Liver (tissue), 8 donors: ENCODE measurements at regions not wholly inside any gene's neighbourhood (a gene's known extent, or its start where the extent isn't known, plus 50 kb on each side); places are given as distances from the start of the nearest gene placed in this dataset.

ENCODE experiments used
- DNase-seq: peaks from one replicate; pipeline ENCODE4 v3.0.0-alpha.2; 2017; ENCODE audit warnings: low spot score
- H3K27ac ChIP-seq, 2 donors: one replicate each; pipeline ENCODE4 v1.7.0; 2013; ENCODE audit warnings: inconsistent platforms in 2 of 2, low read length in 2 of 2, control low read depth in 1 of 2, low read depth in 1 of 2, mild to moderate bottlenecking in 1 of 2
- H3K27me3 ChIP-seq, 4 donors: one replicate each; pipeline versions ENCODE4 v1.6.1 to v1.7.0; 2013; ENCODE audit warnings: low read length in 3 of 4, inconsistent platforms in 1 of 4, mild to moderate bottlenecking in 1 of 4, moderate library complexity in 1 of 4; ENCODE audit not compliant: control insufficient read depth in 4 of 4, insufficient read depth in 4 of 4
- H3K36me3 ChIP-seq, 4 donors: one replicate each; pipeline versions ENCODE4 v1.6.1 to v1.7.0; 2013; ENCODE audit warnings: low read length in 3 of 4, mild to moderate bottlenecking in 3 of 4, low read depth in 1 of 4, moderate library complexity in 1 of 4; ENCODE audit not compliant: control insufficient read depth in 4 of 4, insufficient read depth in 3 of 4
- H3K4me1 ChIP-seq, 4 donors: one replicate each; pipeline versions ENCODE4 v1.6.1 to v1.7.0; 2013; ENCODE audit warnings: low read length in 3 of 4, mild to moderate bottlenecking in 3 of 4, moderate library complexity in 1 of 4; ENCODE audit not compliant: control insufficient read depth in 4 of 4, insufficient read depth in 4 of 4
- H3K4me3 ChIP-seq, 3 donors: one replicate each; pipeline versions ENCODE4 v1.6.1 to v1.7.0; 2013; ENCODE audit warnings: low read length in 3 of 3, control low read depth in 1 of 3, low read depth in 1 of 3, mild to moderate bottlenecking in 1 of 3
- H3K9ac ChIP-seq, 2 donors: one replicate each; pipeline ENCODE4 v1.7.0; 2013; ENCODE audit warnings: low read length in 2 of 2, mild to moderate bottlenecking in 2 of 2, moderate library complexity in 2 of 2, control low read depth in 1 of 2, low read depth in 1 of 2
- H3K9me3 ChIP-seq, 4 donors: one replicate each; pipeline versions ENCODE4 v1.6.1 to v1.7.0; 2013; ENCODE audit warnings: low read length in 3 of 4; ENCODE audit not compliant: control insufficient read depth in 4 of 4
- EGR1 ChIP-seq, 2 donors: IDR thresholded peaks; 2 replicates each; pipeline ENCODE4 v1.6.1; 2016 to 2018; ENCODE audit warnings: antibody characterized with exemption in 2 of 2, low read depth in 2 of 2
- FOXA1 ChIP-seq: IDR thresholded peaks from 2 replicates; pipeline ENCODE4 v1.6.1; 2016; ENCODE audit warnings: antibody characterized with exemption
- GABPA ChIP-seq, 2 donors: IDR thresholded peaks in 1 of 2; conservative IDR thresholded peaks in 1 of 2; 2 replicates each; pipeline ENCODE4 v1.6.1; 2016; ENCODE audit warnings: antibody characterized with exemption in 2 of 2, mild to moderate bottlenecking in 1 of 2, moderate library complexity in 1 of 2
- HNF4A ChIP-seq, 2 donors: conservative IDR thresholded peaks; 2 replicates each; pipeline ENCODE4 v1.6.1; 2016; ENCODE audit warnings: antibody characterized with exemption in 2 of 2, mild to moderate bottlenecking in 2 of 2
- HNF4G ChIP-seq: IDR thresholded peaks from 2 replicates; pipeline ENCODE4 v1.6.1; 2016; ENCODE audit warnings: antibody characterized with exemption
- JUND ChIP-seq, 2 donors: IDR thresholded peaks; 2 replicates each; pipeline ENCODE4 v1.6.1; 2016; ENCODE audit warnings: antibody characterized with exemption in 2 of 2
- NR2F2 ChIP-seq: IDR thresholded peaks from 2 replicates; pipeline ENCODE4 v1.6.1; 2016; ENCODE audit warnings: antibody characterized with exemption
- RAD21 ChIP-seq, 2 donors: IDR thresholded peaks; 2 replicates each; pipeline ENCODE4 v1.6.1; 2016; ENCODE audit warnings: antibody characterized with exemption in 2 of 2, mild to moderate bottlenecking in 2 of 2
- RXRA ChIP-seq, 2 donors: IDR thresholded peaks; 2 replicates each; pipeline ENCODE4 v1.6.1; 2017 to 2018; ENCODE audit warnings: antibody characterized with exemption in 2 of 2, mild to moderate bottlenecking in 1 of 2
- SP1 ChIP-seq: IDR thresholded peaks from 2 replicates; pipeline ENCODE4 v1.6.1; 2018; ENCODE audit warnings: antibody characterized with exemption, mild to moderate bottlenecking
- TAF1 ChIP-seq: conservative IDR thresholded peaks from 2 replicates; pipeline ENCODE4 v1.6.1; 2016; ENCODE audit warnings: antibody characterized with exemption, mild to moderate bottlenecking
- YY1 ChIP-seq: IDR thresholded peaks from 2 replicates; pipeline ENCODE4 v1.6.1; 2016; ENCODE audit warnings: antibody characterized with exemption, mild to moderate bottlenecking
- WGBS: extraction: QIAGEN DNeasy Blood & Tissue Kit; methylation state at CpG from one replicate; pipeline ENCODE4 v1.1.7; 2013; 5-methylcytosine and 5-hydroxymethylcytosine counted together
- TF ChIP-seq, protein P1 (sequence below): IDR thresholded peaks from 2 replicates; pipeline ENCODE4 v1.6.1; 2016; ENCODE audit warnings: antibody characterized with exemption, mild to moderate bottlenecking
- TF ChIP-seq, protein P2 (sequence below): fragments of 150-350 bp; IDR thresholded peaks from 2 replicates; pipeline ENCODE4 v1.5.1; 2017; ENCODE audit warnings: improper control_type of control experiment, low read depth, low read length; ENCODE audit not compliant: missing input control
- TF ChIP-seq, protein P3 (sequence below): IDR thresholded peaks from 2 replicates; pipeline ENCODE4 v1.6.1; 2016; ENCODE audit warnings: antibody characterized with exemption
- TF ChIP-seq, protein P4 (sequence below): IDR thresholded peaks from 2 replicates; pipeline ENCODE4 v1.6.1; 2016; ENCODE audit warnings: antibody characterized with exemption
- TF ChIP-seq, protein P5 (sequence below): IDR thresholded peaks from 2 replicates; pipeline ENCODE4 v1.6.1; 2016; ENCODE audit warnings: antibody characterized with exemption
- donor health status: healthy.
- donor health status: healthy.
- donor health status: healthy.
- donor health status: healthy.
- donor health status: healthy.

DNA sequence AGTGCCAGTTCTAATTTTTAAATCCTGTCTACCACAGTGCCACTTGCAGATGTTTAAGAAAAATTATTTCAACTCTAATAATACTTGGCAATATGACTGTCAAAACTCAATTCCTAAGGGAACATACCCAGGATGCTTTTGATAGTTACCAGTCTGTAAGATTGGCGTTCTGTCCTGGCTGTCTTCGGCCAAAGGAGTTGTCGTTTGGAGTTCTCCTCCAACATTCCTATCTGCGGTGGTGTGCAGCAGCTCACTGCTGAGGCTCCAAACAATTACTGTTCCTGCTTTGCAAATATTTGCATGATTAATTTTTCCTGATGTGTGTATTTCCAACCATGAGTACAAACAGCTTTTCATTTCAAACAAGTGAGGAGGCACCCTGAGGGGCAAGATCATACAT lies 330.8 kb upstream of the DPH6 start:
- Histone ChIP-seq H3K4me1 (no peaks in the 10 kb centered on the region), H3K36me3 (no peaks in the 10 kb centered on the region), H3K27ac (no peak overlapping the region), H3K27me3 (no peaks in the 10 kb centered on the region), H3K9ac (no peak overlapping the region), H3K4me3 (no peak overlapping the region), H3K9me3 (no peaks in the 10 kb centered on the region)
- TF ChIP-seq SP1 (no peak), HNF4G (no peak), EGR1 (IDR thresholded peaks at IDR 0.05; ENCODE audit: low read depth in 2 of 2) (no peak), FOXA1 (no peak), RXRA (IDR thresholded peaks at IDR 0.05) (no peak), JUND (IDR thresholded peaks at IDR 0.05) (no peak), NR2F2 (no peak), TAF1 (no peak), RAD21 (IDR thresholded peaks at IDR 0.05) (no peak), YY1 (no peak), GABPA (IDR thresholded peaks at IDR 0.05 in 1 of 2, conservative IDR thresholded peaks at IDR 0.05 in 1 of 2) (no peak), HNF4A (conservative IDR thresholded peaks at IDR 0.05) (no peak)
- TF ChIP-seq, protein P1, sequence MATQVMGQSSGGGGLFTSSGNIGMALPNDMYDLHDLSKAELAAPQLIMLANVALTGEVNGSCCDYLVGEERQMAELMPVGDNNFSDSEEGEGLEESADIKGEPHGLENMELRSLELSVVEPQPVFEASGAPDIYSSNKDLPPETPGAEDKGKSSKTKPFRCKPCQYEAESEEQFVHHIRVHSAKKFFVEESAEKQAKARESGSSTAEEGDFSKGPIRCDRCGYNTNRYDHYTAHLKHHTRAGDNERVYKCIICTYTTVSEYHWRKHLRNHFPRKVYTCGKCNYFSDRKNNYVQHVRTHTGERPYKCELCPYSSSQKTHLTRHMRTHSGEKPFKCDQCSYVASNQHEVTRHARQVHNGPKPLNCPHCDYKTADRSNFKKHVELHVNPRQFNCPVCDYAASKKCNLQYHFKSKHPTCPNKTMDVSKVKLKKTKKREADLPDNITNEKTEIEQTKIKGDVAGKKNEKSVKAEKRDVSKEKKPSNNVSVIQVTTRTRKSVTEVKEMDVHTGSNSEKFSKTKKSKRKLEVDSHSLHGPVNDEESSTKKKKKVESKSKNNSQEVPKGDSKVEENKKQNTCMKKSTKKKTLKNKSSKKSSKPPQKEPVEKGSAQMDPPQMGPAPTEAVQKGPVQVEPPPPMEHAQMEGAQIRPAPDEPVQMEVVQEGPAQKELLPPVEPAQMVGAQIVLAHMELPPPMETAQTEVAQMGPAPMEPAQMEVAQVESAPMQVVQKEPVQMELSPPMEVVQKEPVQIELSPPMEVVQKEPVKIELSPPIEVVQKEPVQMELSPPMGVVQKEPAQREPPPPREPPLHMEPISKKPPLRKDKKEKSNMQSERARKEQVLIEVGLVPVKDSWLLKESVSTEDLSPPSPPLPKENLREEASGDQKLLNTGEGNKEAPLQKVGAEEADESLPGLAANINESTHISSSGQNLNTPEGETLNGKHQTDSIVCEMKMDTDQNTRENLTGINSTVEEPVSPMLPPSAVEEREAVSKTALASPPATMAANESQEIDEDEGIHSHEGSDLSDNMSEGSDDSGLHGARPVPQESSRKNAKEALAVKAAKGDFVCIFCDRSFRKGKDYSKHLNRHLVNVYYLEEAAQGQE = no peak
- TF ChIP-seq, protein P2, sequence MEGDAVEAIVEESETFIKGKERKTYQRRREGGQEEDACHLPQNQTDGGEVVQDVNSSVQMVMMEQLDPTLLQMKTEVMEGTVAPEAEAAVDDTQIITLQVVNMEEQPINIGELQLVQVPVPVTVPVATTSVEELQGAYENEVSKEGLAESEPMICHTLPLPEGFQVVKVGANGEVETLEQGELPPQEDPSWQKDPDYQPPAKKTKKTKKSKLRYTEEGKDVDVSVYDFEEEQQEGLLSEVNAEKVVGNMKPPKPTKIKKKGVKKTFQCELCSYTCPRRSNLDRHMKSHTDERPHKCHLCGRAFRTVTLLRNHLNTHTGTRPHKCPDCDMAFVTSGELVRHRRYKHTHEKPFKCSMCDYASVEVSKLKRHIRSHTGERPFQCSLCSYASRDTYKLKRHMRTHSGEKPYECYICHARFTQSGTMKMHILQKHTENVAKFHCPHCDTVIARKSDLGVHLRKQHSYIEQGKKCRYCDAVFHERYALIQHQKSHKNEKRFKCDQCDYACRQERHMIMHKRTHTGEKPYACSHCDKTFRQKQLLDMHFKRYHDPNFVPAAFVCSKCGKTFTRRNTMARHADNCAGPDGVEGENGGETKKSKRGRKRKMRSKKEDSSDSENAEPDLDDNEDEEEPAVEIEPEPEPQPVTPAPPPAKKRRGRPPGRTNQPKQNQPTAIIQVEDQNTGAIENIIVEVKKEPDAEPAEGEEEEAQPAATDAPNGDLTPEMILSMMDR = no peak
- TF ChIP-seq, protein P3, sequence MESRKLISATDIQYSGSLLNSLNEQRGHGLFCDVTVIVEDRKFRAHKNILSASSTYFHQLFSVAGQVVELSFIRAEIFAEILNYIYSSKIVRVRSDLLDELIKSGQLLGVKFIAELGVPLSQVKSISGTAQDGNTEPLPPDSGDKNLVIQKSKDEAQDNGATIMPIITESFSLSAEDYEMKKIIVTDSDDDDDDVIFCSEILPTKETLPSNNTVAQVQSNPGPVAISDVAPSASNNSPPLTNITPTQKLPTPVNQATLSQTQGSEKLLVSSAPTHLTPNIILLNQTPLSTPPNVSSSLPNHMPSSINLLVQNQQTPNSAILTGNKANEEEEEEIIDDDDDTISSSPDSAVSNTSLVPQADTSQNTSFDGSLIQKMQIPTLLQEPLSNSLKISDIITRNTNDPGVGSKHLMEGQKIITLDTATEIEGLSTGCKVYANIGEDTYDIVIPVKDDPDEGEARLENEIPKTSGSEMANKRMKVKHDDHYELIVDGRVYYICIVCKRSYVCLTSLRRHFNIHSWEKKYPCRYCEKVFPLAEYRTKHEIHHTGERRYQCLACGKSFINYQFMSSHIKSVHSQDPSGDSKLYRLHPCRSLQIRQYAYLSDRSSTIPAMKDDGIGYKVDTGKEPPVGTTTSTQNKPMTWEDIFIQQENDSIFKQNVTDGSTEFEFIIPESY = no peak
- TF ChIP-seq, protein P4, sequence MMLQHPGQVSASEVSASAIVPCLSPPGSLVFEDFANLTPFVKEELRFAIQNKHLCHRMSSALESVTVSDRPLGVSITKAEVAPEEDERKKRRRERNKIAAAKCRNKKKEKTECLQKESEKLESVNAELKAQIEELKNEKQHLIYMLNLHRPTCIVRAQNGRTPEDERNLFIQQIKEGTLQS = no peak
- TF ChIP-seq, protein P5, sequence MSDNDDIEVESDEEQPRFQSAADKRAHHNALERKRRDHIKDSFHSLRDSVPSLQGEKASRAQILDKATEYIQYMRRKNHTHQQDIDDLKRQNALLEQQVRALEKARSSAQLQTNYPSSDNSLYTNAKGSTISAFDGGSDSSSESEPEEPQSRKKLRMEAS = no peak
- 86% methylated on average over 4 of the region's 4 CpGs for WGBS
- DNase-seq = no peak

DNA sequence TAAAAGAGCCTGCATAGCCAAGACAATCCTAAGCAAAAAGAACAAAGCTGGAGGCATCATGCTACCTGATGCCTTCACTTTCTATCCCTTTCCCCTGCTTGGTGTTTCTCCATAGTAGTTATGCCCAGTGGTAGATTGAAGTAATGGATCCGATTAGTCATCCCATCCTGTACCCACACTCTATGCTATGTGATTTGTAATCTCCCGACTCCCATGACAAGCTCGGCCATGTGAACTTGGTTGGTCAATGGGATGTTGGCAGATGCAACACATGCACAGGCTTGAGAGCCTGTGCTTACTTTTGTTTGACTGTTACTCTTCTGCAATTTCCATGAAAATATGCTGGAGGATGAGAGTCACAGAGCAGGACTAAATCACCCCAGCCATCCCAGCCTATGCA lies 334.9 kb upstream of the DPH6 start:
- 96% methylated on average over 3 of the region's 3 CpGs for WGBS
- Histone ChIP-seq H3K9ac (no peak overlapping the region), H3K27me3 (no peaks in the 10 kb centered on the region), H3K9me3 (no peaks in the 10 kb centered on the region), H3K27ac (no peak overlapping the region), H3K36me3 (no peaks in the 10 kb centered on the region), H3K4me3 (no peak overlapping the region), H3K4me1 (no peaks in the 10 kb centered on the region)
- DNase-seq = no peak
- TF ChIP-seq, protein P2 = no peak
- TF ChIP-seq YY1 (no peak), EGR1 (IDR thresholded peaks at IDR 0.05; ENCODE audit: low read depth in 2 of 2) (no peak)
- TF ChIP-seq, protein P1 = no peak
